ENCODE measurements at regions not wholly inside any gene's neighbourhood (a gene's known extent, or its start where the extent isn't known, plus 50 kb on each side); places are given as distances from the start of the nearest gene placed in this dataset.
"Not testable (repeated sequence)": the region's sequence is repeated elsewhere in the genome, so short reads cannot be mapped to it uniquely, and the experiment has no call there.

- peak overlapping the region in 6 of 21 experiments; percentile 27 to 69 (median 56) for H3K27ac ChIP-seq
- H3K4me3 ChIP-seq = no peak overlapping the region
These were observed 100.8 kb downstream of the TNFAIP3 start for GRCh38 chr6:137967689-137968454.

GRCh38 chr6:137968455-137968804 lies 101.4 kb downstream of the TNFAIP3 start:
- H3K27ac ChIP-seq = peak overlapping the region in 5 of 21 experiments; percentile 27 to 69 (median 62)
- H3K4me3 ChIP-seq = no peak overlapping the region

- H3K4me3 ChIP-seq = no peak overlapping the region
- peak overlapping the region in 3 of 21 experiments; percentile 51 to 69 (median 67) for H3K27ac ChIP-seq
These were observed 101.8 kb downstream of the TNFAIP3 start for GRCh38 chr6:137968901-137969300.

GRCh38 chr6:137969874-137970273 lies 102.8 kb downstream of the TNFAIP3 start:
- no peak overlapping the region for H3K4me3 ChIP-seq
- H3K27ac ChIP-seq = no peak overlapping the region

- H3K4me3 ChIP-seq = no peak overlapping the region
- H3K27ac ChIP-seq = no peak overlapping the region
These were observed 103.3 kb downstream of the TNFAIP3 start for GRCh38 chr6:137970368-137970767.

- no peak overlapping the region for H3K4me3 ChIP-seq
- no peak overlapping the region for H3K27ac ChIP-seq
These were observed 106.1 kb downstream of the TNFAIP3 start for GRCh38 chr6:137973201-137973600.

GRCh38 chr6:137975188-137975940 lies 108.3 kb downstream of the TNFAIP3 start:
- no peak overlapping the region for H3K4me3 ChIP-seq
- peak overlapping the region in 10 of 21 experiments; percentile 3 to 72 (median 40) for H3K27ac ChIP-seq

GRCh38 chr6:137976430-137976829 lies 109.4 kb downstream of the TNFAIP3 start:
- H3K4me3 ChIP-seq = no peak overlapping the region
- peak overlapping the region in 2 of 21 experiments; percentile 70 to 72 for H3K27ac ChIP-seq

- H3K27ac ChIP-seq = no peak overlapping the region
These were observed 110.1 kb downstream of the TNFAIP3 start for GRCh38 chr6:137977206-137977605.

GRCh38 chr6:137977814-137978213 lies 110.8 kb downstream of the TNFAIP3 start:
- Histone ChIP-seq H3K4me3 (no peak overlapping the region), H3K27ac (no peak overlapping the region)

More at GRCh38 chr6:137977206-137977605, 110.1 kb downstream of the TNFAIP3 start:
- no peak overlapping the region for H3K4me3 ChIP-seq

GRCh38 chr6:137978252-137978896 lies 111.3 kb downstream of the TNFAIP3 start:
- no peak overlapping the region for H3K4me3 ChIP-seq
- H3K27ac ChIP-seq = no peak overlapping the region

- H3K27ac ChIP-seq = not testable (repeated sequence)
These were observed 112.2 kb downstream of the TNFAIP3 start for GRCh38 chr6:137979263-137979662.

GRCh38 chr6:137980777-137981176 lies 113.7 kb downstream of the TNFAIP3 start:
- no peak overlapping the region for H3K27ac ChIP-seq
- no peak overlapping the region for H3K4me3 ChIP-seq

More at GRCh38 chr6:137979263-137979662, 112.2 kb downstream of the TNFAIP3 start:
- not testable (repeated sequence) for H3K4me3 ChIP-seq

- Histone ChIP-seq H3K27ac (no peak overlapping the region), H3K4me3 (no peak overlapping the region)
These were observed 114.7 kb downstream of the TNFAIP3 start for GRCh38 chr6:137981758-137982157.

- Histone ChIP-seq H3K27ac (peak overlapping the region in 2 of 21 experiments; percentile 0 to 4), H3K4me3 (no peak overlapping the region)
These were observed 115.5 kb downstream of the TNFAIP3 start for GRCh38 chr6:137982418-137983189.

- no peak overlapping the region for H3K4me3 ChIP-seq
- H3K27ac ChIP-seq = no peak overlapping the region
These were observed 116.2 kb downstream of the TNFAIP3 start for GRCh38 chr6:137983269-137983668.

GRCh38 chr6:137989664-137990063 lies 117.6 kb downstream of the PERP start:
- no peak overlapping the region for H3K27ac ChIP-seq
- H3K4me3 ChIP-seq = no peak overlapping the region

- H3K4me3 ChIP-seq = no peak overlapping the region
- no peak overlapping the region for H3K27ac ChIP-seq
These were observed 111.8 kb downstream of the PERP start for GRCh38 chr6:137995371-137995770.

- H3K4me3 ChIP-seq = no peak overlapping the region
- no peak overlapping the region for H3K27ac ChIP-seq
These were observed 108.7 kb downstream of the PERP start for GRCh38 chr6:137998461-137999019.
